ENCODE measurements at regions not wholly inside any gene's neighbourhood (a gene's known extent, or its start where the extent isn't known, plus 50 kb on each side); places are given as distances from the start of the nearest gene placed in this dataset.

DNA sequence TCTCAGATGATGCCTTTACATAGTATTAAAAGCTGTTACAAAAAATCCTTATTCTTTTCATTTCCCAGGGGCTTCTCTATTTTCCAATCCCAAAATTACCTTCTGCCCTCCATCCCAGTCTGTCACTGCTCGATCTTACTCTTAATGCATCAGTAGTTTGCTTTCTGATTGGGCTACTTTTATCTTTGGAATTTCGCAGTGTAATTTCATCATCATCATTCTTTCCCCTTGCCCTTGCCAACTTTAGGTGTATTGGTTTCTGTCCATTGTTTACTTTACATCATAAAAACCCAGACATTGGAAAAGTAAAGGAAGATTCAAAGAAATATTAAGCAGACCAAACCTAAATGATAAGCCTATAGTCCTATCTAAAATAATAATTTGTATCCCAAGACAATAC lies 457.2 kb downstream of the PIK3C3 start:
- H3K27me3 ChIP-seq (replicated peaks; ENCODE audit: control insufficient read depth, insufficient read depth, low read length) = no peaks in the 10 kb centered on the region
- DNase-seq (ENCODE audit: low read depth) = no peak

DNA sequence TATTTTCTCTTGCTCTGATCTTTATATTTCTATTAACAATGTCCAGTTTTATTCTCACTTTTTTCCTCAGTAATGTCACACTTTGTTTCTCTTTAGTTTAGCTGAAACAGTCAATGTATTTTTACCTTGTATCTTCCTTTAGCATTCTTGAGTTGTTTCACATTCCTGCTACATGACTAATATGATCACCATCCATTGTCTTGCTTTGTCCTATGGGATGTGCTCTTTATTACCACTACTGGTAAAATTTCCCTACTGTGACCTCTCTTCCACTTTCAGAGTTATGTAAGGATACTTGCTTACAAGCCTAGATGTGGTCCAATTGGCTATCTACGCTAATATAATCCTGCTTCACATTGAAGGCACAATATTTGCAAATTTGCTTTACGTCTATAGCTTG lies 457.9 kb downstream of the PIK3C3 start:
- Histone ChIP-seq H3K9ac (ENCODE audit: low read length) (no peak overlapping the region), H3K9me3 (ENCODE audit: control insufficient read depth, low read length) (peaks cover 13% of the 10 kb centered on the region), H3K4me3 (ENCODE audit: low read length) (no peak overlapping the region), H3K27me3 (replicated peaks; ENCODE audit: control insufficient read depth, insufficient read depth, low read length) (no peaks in the 10 kb centered on the region), H3K36me3 (ENCODE audit: control insufficient read depth, insufficient read depth, low read length, severe bottlenecking) (no peaks in the 10 kb centered on the region), H3K4me1 (ENCODE audit: control insufficient read depth, insufficient read depth, low read length) (peaks cover 26% of the 10 kb centered on the region)
- no peak for DNase-seq (ENCODE audit: low read depth)

More for the DNA sequence above, 457.2 kb downstream of the PIK3C3 start:
- H3K9me3 ChIP-seq (ENCODE audit: control insufficient read depth, low read length) = peaks cover 13% of the 10 kb centered on the region
- no peaks in the 10 kb centered on the region for H3K36me3 ChIP-seq (ENCODE audit: control insufficient read depth, insufficient read depth, low read length, severe bottlenecking)
- H3K9ac ChIP-seq (ENCODE audit: low read length) = no peak overlapping the region
- no peak overlapping the region for H3K4me3 ChIP-seq (ENCODE audit: low read length)
- peaks cover 26% of the 10 kb centered on the region for H3K4me1 ChIP-seq (ENCODE audit: control insufficient read depth, insufficient read depth, low read length)

DNA sequence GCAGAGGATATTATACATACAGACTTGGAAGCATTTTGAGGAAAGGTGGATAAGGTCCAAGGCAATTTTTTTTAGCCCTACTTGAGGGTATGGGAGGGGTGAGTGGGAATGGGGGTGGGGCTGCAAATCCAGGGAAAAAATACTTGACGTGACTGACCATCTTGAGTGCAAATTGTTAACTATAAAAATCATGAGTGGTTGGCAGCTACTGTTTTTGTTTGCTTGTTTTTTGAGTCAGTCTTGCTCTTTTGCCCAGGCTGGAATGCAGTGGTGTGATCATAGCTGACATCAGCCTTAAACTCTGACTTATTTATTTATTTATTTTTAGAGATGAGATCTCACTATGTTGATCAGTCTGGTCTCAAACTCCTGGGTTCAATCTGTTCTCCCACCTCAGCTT lies 458.8 kb downstream of the PIK3C3 start:
- Histone ChIP-seq H3K9me3 (ENCODE audit: control insufficient read depth, low read length) (peaks cover 7% of the 10 kb centered on the region), H3K27me3 (replicated peaks; ENCODE audit: control insufficient read depth, insufficient read depth, low read length) (no peaks in the 10 kb centered on the region), H3K36me3 (ENCODE audit: control insufficient read depth, insufficient read depth, low read length, severe bottlenecking) (no peaks in the 10 kb centered on the region), H3K9ac (ENCODE audit: low read length) (no peak overlapping the region), H3K4me1 (ENCODE audit: control insufficient read depth, insufficient read depth, low read length) (peaks cover 26% of the 10 kb centered on the region), H3K4me3 (ENCODE audit: low read length) (no peak overlapping the region)
- DNase-seq (ENCODE audit: low read depth) = no peak

DNA sequence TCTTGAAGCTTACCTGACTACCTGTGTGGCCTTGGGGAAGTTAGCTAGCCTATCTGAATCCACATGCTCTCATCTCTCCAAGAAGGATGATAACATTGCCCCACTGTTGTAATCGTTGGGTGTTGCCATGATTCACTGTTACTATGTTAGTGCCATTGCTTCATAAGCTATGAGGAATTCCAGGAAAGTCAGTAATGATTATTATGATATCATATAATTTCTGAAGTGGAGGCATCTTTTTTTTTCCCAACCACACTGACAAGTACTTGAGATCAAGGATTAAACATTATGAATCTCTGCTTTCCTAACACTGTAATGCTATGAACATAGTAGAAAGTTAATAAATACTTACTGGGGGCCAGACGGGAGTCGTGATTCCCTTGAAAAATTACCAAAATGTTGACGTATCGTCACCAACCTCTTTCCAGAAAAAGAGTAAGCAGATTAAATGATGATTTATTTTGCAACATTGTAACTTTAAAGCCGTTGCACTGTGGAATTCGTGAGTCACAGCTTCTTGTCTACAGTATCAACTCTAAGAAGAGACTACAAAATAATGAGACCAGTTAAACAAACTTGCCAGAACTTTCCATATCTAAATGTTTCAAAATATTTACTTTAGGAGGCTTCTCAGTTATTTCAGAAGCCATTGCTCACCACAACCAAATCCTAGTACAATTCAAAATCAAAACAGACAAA lies 459.9 kb downstream of the PIK3C3 start:
- Histone ChIP-seq H3K36me3 (ENCODE audit: control insufficient read depth, insufficient read depth, low read length, severe bottlenecking) (no peaks in the 10 kb centered on the region), H3K9me3 (ENCODE audit: control insufficient read depth, low read length) (no peaks in the 10 kb centered on the region), H3K27me3 (replicated peaks; ENCODE audit: control insufficient read depth, insufficient read depth, low read length) (no peaks in the 10 kb centered on the region), H3K4me1 (ENCODE audit: control insufficient read depth, insufficient read depth, low read length) (peaks cover 26% of the 10 kb centered on the region), H3K4me3 (ENCODE audit: low read length) (peak overlapping the region; percentile 53), H3K9ac (ENCODE audit: low read length) (peak overlapping the region; percentile 2)
- DNase-seq (ENCODE audit: low read depth) = no peak

DNA sequence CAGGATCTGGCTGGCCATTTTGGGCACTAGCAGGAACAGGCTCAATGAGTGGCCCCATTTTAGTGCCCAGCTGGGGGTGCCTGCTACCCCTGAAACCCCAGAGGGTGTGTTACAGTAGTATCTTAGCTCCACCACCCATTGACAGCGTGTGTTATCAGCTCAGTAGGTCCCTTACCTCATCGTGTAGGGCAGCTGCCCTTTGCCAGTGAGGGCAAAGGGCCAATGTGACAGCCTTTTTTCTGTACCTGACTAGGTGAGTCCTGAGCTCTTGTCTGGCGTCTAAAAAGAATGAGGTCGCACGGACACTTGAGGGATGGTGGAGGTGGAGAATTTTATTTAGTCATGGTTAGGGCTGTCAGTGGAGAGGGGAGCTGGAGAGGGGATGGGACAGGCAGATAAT lies 462.2 kb downstream of the PIK3C3 start:
- H3K9me3 ChIP-seq (ENCODE audit: control insufficient read depth, low read length) = no peaks in the 10 kb centered on the region
- no peaks in the 10 kb centered on the region for H3K36me3 ChIP-seq (ENCODE audit: control insufficient read depth, insufficient read depth, low read length, severe bottlenecking)
- no peak for DNase-seq (ENCODE audit: low read depth)
- no peak overlapping the region for H3K4me3 ChIP-seq (ENCODE audit: low read length)
- peaks cover 26% of the 10 kb centered on the region for H3K4me1 ChIP-seq (ENCODE audit: control insufficient read depth, insufficient read depth, low read length)
- no peaks in the 10 kb centered on the region for H3K27me3 ChIP-seq (replicated peaks; ENCODE audit: control insufficient read depth, insufficient read depth, low read length)
- H3K9ac ChIP-seq (ENCODE audit: low read length) = no peak overlapping the region

DNA sequence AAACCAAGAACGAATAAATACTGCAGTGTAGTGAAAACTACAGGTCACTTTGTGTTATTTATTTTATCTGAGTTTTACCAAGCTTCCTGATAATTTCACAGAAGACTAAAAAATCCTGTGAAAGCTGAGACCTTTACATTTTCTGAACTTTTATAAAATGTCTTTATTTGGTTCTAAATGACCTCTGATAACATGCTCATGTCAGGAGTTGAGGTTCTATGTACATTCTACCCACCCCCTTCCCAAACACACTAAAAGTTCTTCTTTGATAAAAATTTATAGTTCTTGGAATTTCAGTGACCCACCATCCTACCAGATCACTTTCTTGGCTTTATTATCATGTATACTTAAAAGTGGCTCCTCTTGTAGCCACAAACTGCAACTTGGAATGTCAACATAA lies 463.1 kb downstream of the PIK3C3 start:
- Histone ChIP-seq H3K4me1 (ENCODE audit: control insufficient read depth, insufficient read depth, low read length) (peaks cover 20% of the 10 kb centered on the region), H3K36me3 (ENCODE audit: control insufficient read depth, insufficient read depth, low read length, severe bottlenecking) (no peaks in the 10 kb centered on the region), H3K9ac (ENCODE audit: low read length) (no peak overlapping the region), H3K4me3 (ENCODE audit: low read length) (no peak overlapping the region), H3K27me3 (replicated peaks; ENCODE audit: control insufficient read depth, insufficient read depth, low read length) (no peaks in the 10 kb centered on the region), H3K9me3 (ENCODE audit: control insufficient read depth, low read length) (no peaks in the 10 kb centered on the region)
- DNase-seq (ENCODE audit: low read depth) = no peak

DNA sequence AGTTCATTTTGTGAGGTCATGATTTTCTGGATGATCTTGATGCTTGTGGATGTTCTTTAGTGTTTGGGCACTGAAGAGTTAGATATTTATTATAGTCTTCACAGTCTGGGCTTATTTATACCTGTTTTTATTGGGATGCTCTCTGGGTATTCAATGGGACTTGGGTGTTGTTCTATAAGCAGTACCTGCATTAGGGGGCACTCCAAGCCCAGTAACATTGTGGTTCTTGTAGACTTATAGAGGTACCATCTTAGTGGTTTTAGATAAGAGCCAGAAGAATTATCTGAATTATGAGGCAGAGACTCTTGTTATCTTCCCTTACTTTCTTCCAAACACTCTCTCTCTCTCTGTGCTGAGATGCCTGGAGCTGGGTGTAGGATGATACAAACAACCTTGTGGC lies 470.0 kb downstream of the PIK3C3 start:
- Histone ChIP-seq H3K4me3 (ENCODE audit: low read length) (no peak overlapping the region), H3K9me3 (ENCODE audit: control insufficient read depth, low read length) (no peaks in the 10 kb centered on the region), H3K9ac (ENCODE audit: low read length) (no peak overlapping the region), H3K36me3 (ENCODE audit: control insufficient read depth, insufficient read depth, low read length, severe bottlenecking) (no peaks in the 10 kb centered on the region), H3K4me1 (ENCODE audit: control insufficient read depth, insufficient read depth, low read length) (no peaks in the 10 kb centered on the region), H3K27me3 (replicated peaks; ENCODE audit: control insufficient read depth, insufficient read depth, low read length) (no peaks in the 10 kb centered on the region)
- no peak for DNase-seq (ENCODE audit: low read depth)

DNA sequence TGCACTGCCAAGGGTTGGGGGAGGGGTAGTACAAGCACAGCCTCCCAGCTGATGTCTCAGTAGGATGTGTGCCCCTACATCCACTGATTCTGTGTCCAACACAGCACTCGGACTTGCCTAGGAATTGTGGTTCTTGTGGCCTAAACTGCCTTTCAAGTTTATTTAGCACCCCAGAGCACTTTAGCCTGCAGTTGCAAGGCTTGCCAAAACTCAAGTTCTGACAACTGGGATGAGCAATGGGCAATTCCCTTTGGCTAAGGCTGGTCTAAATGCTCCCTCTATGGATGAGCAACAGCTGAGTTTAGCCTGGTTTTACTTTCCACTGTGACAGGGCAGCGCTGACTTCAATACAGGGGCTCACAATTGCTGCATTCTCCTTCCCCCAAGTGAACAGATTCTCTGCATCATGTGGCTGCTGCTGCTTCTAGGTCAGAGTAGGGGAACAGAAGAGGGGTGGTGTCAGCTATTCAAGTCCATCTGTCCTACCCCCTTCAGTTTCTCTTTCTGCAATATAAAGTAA lies 471.5 kb downstream of the PIK3C3 start:
- Histone ChIP-seq H3K27me3 (replicated peaks; ENCODE audit: control insufficient read depth, insufficient read depth, low read length) (no peaks in the 10 kb centered on the region), H3K9me3 (ENCODE audit: control insufficient read depth, low read length) (no peaks in the 10 kb centered on the region), H3K4me3 (ENCODE audit: low read length) (no peak overlapping the region), H3K36me3 (ENCODE audit: control insufficient read depth, insufficient read depth, low read length, severe bottlenecking) (no peaks in the 10 kb centered on the region), H3K9ac (ENCODE audit: low read length) (no peak overlapping the region), H3K4me1 (ENCODE audit: control insufficient read depth, insufficient read depth, low read length) (no peaks in the 10 kb centered on the region)
- DNase-seq (ENCODE audit: low read depth) = no peak

DNA sequence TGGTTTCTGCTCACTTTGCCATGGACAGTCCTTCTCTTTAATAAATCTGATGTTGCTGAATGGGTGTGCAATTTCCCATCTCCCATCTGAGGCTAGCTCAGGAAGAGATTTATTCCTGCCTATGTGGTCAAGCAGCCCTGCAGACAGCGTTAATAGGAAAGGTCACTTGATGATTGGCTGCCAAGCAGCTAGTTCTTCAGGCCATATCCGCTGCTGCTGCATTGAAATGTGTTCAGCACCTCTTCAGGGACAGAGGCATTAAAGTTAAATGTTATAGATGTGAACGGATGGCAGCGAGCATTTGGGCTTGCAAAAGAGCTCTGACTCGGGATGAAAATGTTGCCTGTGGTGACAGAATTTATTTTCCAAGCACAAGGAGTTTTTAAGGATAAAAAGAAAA lies 474.2 kb downstream of the PIK3C3 start:
- Histone ChIP-seq H3K9me3 (ENCODE audit: control insufficient read depth, low read length) (no peaks in the 10 kb centered on the region), H3K27me3 (replicated peaks; ENCODE audit: control insufficient read depth, insufficient read depth, low read length) (no peaks in the 10 kb centered on the region), H3K9ac (ENCODE audit: low read length) (no peak overlapping the region), H3K36me3 (ENCODE audit: control insufficient read depth, insufficient read depth, low read length, severe bottlenecking) (no peaks in the 10 kb centered on the region), H3K4me3 (ENCODE audit: low read length) (no peak overlapping the region), H3K4me1 (ENCODE audit: control insufficient read depth, insufficient read depth, low read length) (no peaks in the 10 kb centered on the region)
- no peak for DNase-seq (ENCODE audit: low read depth)

DNA sequence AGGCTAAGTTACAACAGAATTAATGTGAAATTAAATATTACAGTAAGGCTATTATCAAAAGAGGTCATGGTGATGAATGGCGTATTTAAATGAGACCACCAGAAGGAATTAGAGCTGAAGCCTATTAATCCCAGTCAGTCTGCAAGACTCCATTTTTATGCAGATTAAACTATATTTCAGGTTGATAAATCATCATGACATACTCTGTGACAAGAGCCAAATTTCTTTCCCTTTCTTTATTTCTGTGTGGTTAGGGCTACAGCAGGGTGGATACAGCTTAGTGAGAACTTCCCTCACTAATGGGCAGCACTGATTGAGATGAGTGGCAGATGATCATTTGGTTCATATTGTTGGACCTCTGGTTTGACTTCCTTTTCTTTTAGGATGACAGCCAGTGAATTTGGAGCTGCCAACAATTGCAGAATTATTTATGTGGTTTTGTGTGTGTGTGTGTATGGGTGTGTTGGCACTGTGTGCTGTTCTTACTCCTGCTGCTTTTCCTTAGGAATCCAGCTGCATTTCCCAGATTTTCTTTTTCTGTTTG lies 481.3 kb downstream of the PIK3C3 start:
- no peaks in the 10 kb centered on the region for H3K4me1 ChIP-seq (ENCODE audit: control insufficient read depth, insufficient read depth, low read length)
- H3K9me3 ChIP-seq (ENCODE audit: control insufficient read depth, low read length) = no peaks in the 10 kb centered on the region
- no peak overlapping the region for H3K4me3 ChIP-seq (ENCODE audit: low read length)
- H3K9ac ChIP-seq (ENCODE audit: low read length) = no peak overlapping the region
- no peaks in the 10 kb centered on the region for H3K27me3 ChIP-seq (replicated peaks; ENCODE audit: control insufficient read depth, insufficient read depth, low read length)
- no peaks in the 10 kb centered on the region for H3K36me3 ChIP-seq (ENCODE audit: control insufficient read depth, insufficient read depth, low read length, severe bottlenecking)
- no peak for DNase-seq (ENCODE audit: low read depth)

DNA sequence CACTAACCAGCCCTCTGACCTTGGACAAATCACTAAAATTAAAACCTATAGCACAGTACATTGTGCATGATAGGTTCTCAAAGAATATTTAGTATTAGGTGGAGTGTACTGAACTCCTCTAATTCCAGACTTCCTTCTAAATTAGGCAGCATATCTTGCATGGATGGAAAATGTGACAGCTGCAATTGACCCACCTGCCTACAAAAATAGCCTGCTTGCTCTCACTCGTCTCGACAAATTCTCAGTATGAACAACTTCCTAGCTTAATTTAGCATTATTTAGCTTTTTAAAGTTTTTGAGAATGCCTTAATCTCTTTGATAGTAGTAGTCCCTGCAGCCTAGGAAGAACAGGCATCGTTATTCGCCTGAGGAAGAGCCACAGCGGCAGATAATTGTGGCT lies 482.0 kb downstream of the PIK3C3 start:
- Histone ChIP-seq H3K9ac (ENCODE audit: low read length) (no peak overlapping the region), H3K27me3 (replicated peaks; ENCODE audit: control insufficient read depth, insufficient read depth, low read length) (no peaks in the 10 kb centered on the region), H3K4me1 (ENCODE audit: control insufficient read depth, insufficient read depth, low read length) (no peaks in the 10 kb centered on the region), H3K9me3 (ENCODE audit: control insufficient read depth, low read length) (no peaks in the 10 kb centered on the region), H3K4me3 (ENCODE audit: low read length) (no peak overlapping the region), H3K36me3 (ENCODE audit: control insufficient read depth, insufficient read depth, low read length, severe bottlenecking) (no peaks in the 10 kb centered on the region)
- no peak for DNase-seq (ENCODE audit: low read depth)

DNA sequence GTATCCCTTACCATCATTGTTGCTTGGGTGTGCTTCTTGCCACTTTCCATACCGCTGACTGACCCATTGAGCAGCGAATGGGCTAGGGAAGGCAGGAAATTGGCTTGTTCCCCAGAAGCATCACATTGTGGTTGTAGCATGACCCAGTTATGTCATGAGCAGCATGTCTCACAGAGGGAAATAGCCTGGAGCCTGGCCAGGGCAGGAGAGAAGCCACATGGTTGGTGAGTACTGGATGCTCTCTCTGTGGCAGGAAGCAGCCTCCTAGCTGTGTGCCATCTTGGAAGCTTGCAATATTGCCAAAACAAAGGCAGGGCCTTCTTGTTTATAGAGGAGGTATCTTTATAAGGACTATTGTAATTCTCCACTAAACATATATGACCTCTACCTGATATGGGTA lies 482.6 kb downstream of the PIK3C3 start:
- Histone ChIP-seq H3K4me1 (ENCODE audit: control insufficient read depth, insufficient read depth, low read length) (no peaks in the 10 kb centered on the region), H3K4me3 (ENCODE audit: low read length) (no peak overlapping the region), H3K9ac (ENCODE audit: low read length) (no peak overlapping the region), H3K36me3 (ENCODE audit: control insufficient read depth, insufficient read depth, low read length, severe bottlenecking) (no peaks in the 10 kb centered on the region), H3K9me3 (ENCODE audit: control insufficient read depth, low read length) (no peaks in the 10 kb centered on the region), H3K27me3 (replicated peaks; ENCODE audit: control insufficient read depth, insufficient read depth, low read length) (no peaks in the 10 kb centered on the region)
- DNase-seq (ENCODE audit: low read depth) = no peak
